Endothelial cell of umbilical vein (primary cell): ENCODE measurements at regions not wholly inside any gene's neighbourhood (a gene's known extent, or its start where the extent isn't known, plus 50 kb on each side); places are given as distances from the start of the nearest gene placed in this dataset.

Experiments
- POLR2A ChIP-seq: IDR thresholded peaks from 2 replicates; pipeline ENCODE4 v1.6.1; 2012; ENCODE audit warnings: low read depth, mild to moderate bottlenecking, control low read depth, low read length
- TF ChIP-seq, protein P1 (sequence below), 2 donors: IDR thresholded peaks; 1 replicate in 1 of 2; 2 replicates in 1 of 2; pipeline ENCODE4 v1.5.1; 2011; ENCODE audit warnings: low read length in 2 of 2, mild to moderate bottlenecking in 2 of 2, moderate library complexity in 2 of 2, control low read depth in 1 of 2, inconsistent platforms in 1 of 2, low read depth in 1 of 2; ENCODE audit not compliant: insufficient read depth in 1 of 2; ENCODE audit errors: extremely low read depth in 1 of 2

DNA sequence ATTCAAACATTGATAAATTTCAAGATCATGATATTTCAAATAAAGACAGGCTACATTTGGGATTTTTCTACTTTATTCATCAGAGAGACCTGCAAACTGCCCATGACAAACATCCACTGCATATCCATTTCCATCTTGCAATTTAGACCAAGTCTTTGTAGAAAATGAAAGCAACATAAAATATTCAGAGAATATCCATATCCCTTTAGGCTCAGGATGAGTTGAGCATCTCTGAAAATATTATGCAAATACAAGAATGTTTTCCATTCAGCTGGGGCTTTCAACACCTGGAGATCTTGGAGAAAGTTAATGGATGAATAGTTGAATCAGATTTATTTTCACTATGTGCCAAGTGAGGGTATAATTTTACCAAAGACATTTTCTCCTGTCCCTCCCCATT is 103.4 kb downstream of the TUSC7 start:
- TF ChIP-seq POLR2A, result no peak
- TF ChIP-seq, protein P1, sequence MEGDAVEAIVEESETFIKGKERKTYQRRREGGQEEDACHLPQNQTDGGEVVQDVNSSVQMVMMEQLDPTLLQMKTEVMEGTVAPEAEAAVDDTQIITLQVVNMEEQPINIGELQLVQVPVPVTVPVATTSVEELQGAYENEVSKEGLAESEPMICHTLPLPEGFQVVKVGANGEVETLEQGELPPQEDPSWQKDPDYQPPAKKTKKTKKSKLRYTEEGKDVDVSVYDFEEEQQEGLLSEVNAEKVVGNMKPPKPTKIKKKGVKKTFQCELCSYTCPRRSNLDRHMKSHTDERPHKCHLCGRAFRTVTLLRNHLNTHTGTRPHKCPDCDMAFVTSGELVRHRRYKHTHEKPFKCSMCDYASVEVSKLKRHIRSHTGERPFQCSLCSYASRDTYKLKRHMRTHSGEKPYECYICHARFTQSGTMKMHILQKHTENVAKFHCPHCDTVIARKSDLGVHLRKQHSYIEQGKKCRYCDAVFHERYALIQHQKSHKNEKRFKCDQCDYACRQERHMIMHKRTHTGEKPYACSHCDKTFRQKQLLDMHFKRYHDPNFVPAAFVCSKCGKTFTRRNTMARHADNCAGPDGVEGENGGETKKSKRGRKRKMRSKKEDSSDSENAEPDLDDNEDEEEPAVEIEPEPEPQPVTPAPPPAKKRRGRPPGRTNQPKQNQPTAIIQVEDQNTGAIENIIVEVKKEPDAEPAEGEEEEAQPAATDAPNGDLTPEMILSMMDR (IDR thresholded peaks at IDR 0.05; ENCODE audit: extremely low read depth in 1 of 2, insufficient read depth in 1 of 2, low read depth in 1 of 2, low read length in 2 of 2), result no peak
